Astrocyte of the spinal cord (primary cell): ENCODE measurements at regions not wholly inside any gene's neighbourhood (a gene's known extent, or its start where the extent isn't known, plus 50 kb on each side); places are given as distances from the start of the nearest gene placed in this dataset.
A peak's percentile ranks its signal among the peaks of the same experiment; 100 is the strongest.

Experiments
- DNase-seq: peaks from one replicate; pipeline ENCODE4 v3.0.0; 2011; ENCODE audit warnings: low read depth, low spot score
- H3K4me3 ChIP-seq: 2 replicates; pipeline ENCODE4 v1.5.1; 2011; ENCODE audit warnings: low read depth, mild to moderate bottlenecking, low read length, moderate library complexity
- CTCF ChIP-seq: IDR thresholded peaks from 2 replicates; pipeline ENCODE4 v1.5.1; 2012; ENCODE audit warnings: low read depth, mild to moderate bottlenecking, low read length, inconsistent platforms
- in situ Hi-C: cut with HindIII; loops from 2 replicates; pipeline ENCODE4 v1.10.0; 2017; ENCODE audit warnings: low sequenced_read_pairs

- DNase-seq = no peak
- no peak for TF ChIP-seq CTCF
- in situ Hi-C loops = no loop called here
- H3K4me3 ChIP-seq = no peak overlapping the region
These were observed 613.2 kb downstream of the ISL1 start for GRCh38 chr5:51996356-51996861.

DNA sequence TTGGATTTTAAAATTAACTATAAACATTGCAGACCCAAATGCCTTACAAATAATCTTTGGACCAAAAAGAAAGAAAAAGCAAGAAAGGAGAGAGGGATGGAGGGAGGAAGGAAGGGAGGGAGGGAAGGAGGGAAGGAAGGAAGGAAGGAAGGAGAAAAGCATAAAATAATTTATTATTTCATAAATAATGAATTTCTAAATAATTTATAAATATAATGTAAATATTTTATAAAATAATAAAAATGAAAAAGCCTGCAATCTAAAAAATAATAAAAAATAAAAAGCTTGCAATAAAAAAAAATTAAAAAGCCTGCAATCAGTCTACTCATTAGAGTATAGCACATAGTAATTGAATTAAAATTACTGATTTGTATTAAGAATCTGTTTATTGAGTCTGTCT, 614.3 kb downstream of the ISL1 start:
- in situ Hi-C loops = no loop called here
- DNase-seq = no peak
- H3K4me3 ChIP-seq = no peak overlapping the region
- TF ChIP-seq CTCF = no peak

DNA sequence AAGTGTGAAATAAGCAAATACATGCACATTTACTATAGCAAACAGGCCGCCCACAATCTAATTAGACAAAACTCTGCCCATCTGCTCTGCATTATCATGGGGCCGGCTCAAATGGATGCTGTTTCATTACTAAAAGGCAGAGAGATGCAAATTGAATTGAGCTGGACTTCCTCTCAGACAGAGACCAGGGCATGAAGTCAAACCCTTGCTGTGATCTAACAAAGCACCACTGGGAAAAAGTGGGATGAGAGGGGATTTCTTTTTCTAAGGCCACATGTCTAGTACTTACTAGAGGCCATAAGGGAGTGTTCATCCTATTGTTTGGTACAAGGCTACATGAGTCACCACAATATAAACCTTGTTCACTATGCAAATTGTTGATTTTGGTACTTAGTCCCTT, 614.7 kb downstream of the ISL1 start:
- DNase-seq = no peak
- no peak for TF ChIP-seq CTCF
- no peak overlapping the region for H3K4me3 ChIP-seq
- in situ Hi-C loops = no loop called here

DNA sequence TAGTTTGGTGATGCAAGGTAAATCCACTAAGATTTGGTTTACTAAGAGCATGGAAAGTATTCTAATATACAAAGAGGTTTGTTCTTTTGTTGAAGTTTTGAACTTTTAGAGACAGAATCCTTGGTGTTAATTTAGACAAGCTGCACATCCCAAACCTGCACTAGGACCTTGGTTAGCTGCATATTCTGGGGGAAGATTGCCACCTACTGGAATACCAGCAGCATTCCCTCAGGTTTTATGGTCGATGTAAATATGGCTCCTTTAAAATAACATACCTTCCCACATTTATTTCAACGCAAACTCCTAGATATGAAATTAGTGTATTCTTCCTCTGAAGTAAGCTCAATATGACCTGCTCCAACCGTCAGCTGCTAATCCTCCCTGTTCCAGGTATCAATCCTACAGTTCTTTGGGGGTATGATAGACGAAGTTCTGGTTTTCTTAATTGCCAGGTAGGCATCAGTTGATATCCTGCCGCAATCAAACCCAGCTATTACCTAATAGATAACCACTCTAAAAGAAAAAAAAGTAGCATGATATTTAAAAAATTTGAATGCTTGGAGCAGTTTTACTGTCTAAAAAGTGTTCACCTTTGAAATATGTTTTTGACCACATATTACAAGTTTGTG, 624.1 kb downstream of the ISL1 start:
- TF ChIP-seq CTCF = peak; percentile 74
- H3K4me3 ChIP-seq = no peak overlapping the region
- peak; percentile 40 for DNase-seq
- in situ Hi-C loops = no loop called here

DNA sequence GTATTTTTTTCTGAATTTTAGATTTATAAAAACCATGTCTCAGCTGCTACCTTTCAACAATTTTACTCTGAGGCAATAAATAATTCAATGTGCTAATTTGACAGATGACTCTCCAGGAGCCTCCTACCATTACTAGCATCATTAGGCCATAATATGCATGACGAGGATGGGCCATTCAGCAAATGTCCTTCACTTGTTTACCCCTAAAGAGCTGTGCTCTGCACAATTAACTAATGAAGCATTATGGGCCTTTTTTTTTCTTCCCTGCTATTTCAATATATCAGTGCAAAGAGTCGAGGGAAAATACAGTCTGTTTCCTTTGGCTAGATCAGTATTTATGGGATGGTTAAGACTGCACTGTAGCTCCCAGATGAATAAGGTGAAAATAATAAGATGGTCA, 627.2 kb downstream of the ISL1 start:
- no peak for TF ChIP-seq CTCF
- no peak for DNase-seq
- in situ Hi-C loops = no loop called here
- no peak overlapping the region for H3K4me3 ChIP-seq

GRCh38 chr5:52013523-52013922, 630.3 kb downstream of the ISL1 start:
- no peak for TF ChIP-seq CTCF
- in situ Hi-C loops = no loop called here
- no peak for DNase-seq
- H3K4me3 ChIP-seq = no peak overlapping the region
